Activated CD8-positive, alpha-beta T cell treated with anti-CD3 and anti-CD28 coated beads for 36 hours (primary cell): ENCODE measurements at regions not wholly inside any gene's neighbourhood (a gene's known extent, or its start where the extent isn't known, plus 50 kb on each side); places are given as distances from the start of the nearest gene placed in this dataset.

Source experiments
- ATAC-seq: fragments of 200-7000 bp; cut with Tn5 transposase; one replicate; pipeline ENCODE4 v1.10.0; 2021; ENCODE audit warnings: mild to moderate bottlenecking, moderate library complexity
- CTCF ChIA-PET: fragments of 350-600 bp; sonication (Branson Sonifier 250); formaldehyde crosslinking; loops from one replicate; lab custom pipeline; 2021; ENCODE audit warnings: antibody characterized with exemption; lab: Charles Lee
- POLR2A ChIA-PET: fragments of 350-600 bp; sonication (Branson Sonifier 250); formaldehyde crosslinking; loops from one replicate; lab custom pipeline; 2021; ENCODE audit warnings: antibody characterized with exemption; lab: Charles Lee
- DNase-seq: peaks from one replicate; pipeline ENCODE4 v3.0.0-alpha.2; 2020
- H3K27ac Mint-ChIP-seq: one replicate; pipeline ENCODE4 v1.8.0; 2021; ENCODE audit warnings: mild to moderate bottlenecking, mixed read lengths
- H3K27me3 Mint-ChIP-seq: one replicate; pipeline ENCODE4 v1.8.0; 2021; ENCODE audit warnings: mixed read lengths
- H3K36me3 Mint-ChIP-seq: one replicate; pipeline ENCODE4 v1.8.0; 2021; ENCODE audit warnings: low read depth, mixed read lengths
- H3K4me1 Mint-ChIP-seq: one replicate; pipeline ENCODE4 v1.8.0; 2021; ENCODE audit warnings: low read depth, mixed read lengths
- H3K4me3 Mint-ChIP-seq: one replicate; pipeline ENCODE4 v1.8.0; 2021; ENCODE audit warnings: mild to moderate bottlenecking, moderate library complexity, mixed read lengths
- H3K9me3 Mint-ChIP-seq: one replicate; pipeline ENCODE4 v1.8.0; 2021; ENCODE audit warnings: mixed read lengths
- CTCF ChIP-seq: fragments of 200-600 bp; IDR thresholded peaks from one replicate; pipeline ENCODE4 v1.8.0; 2022; ENCODE audit warnings: antibody characterized with exemption, mild to moderate bottlenecking
- intact Hi-C: fragments of 100-400 bp; cut with micrococcal nuclease; formaldehyde crosslinking; loops from one replicate; pipeline ENCODE4 v1.10.0; 2022

GRCh38 chr4:160235771-160236170 is 1132.9 kb downstream of the RAPGEF2 start:
- Mint-ChIP-seq H3K4me3 (no peak overlapping the region), H3K27me3 (no peaks in the 10 kb centered on the region), H3K4me1 (no peaks in the 10 kb centered on the region), H3K27ac (no peak overlapping the region), H3K9me3 (peaks cover 3% of the 10 kb centered on the region), H3K36me3 (no peaks in the 10 kb centered on the region)
- DNase-seq, result no peak
- TF ChIP-seq CTCF, result no peak
- CTCF ChIA-PET, result no interaction called here
- no peak for ATAC-seq
- intact Hi-C loops, result no loop called here
- POLR2A ChIA-PET, result no interaction called here

- H3K36me3 Mint-ChIP-seq, result no peaks in the 10 kb centered on the region
- intact Hi-C loops, result no loop called here
- no peak for TF ChIP-seq CTCF
- H3K27me3 Mint-ChIP-seq, result no peaks in the 10 kb centered on the region
- no peak overlapping the region for H3K27ac Mint-ChIP-seq
- ChIA-PET POLR2A (no interaction called here), CTCF (no interaction called here)
- H3K9me3 Mint-ChIP-seq, result no peaks in the 10 kb centered on the region
- no peak overlapping the region for H3K4me3 Mint-ChIP-seq
- DNase-seq (no peak), ATAC-seq (no peak)
- H3K4me1 Mint-ChIP-seq, result no peaks in the 10 kb centered on the region
Measured at GRCh38 chr4:160238790-160239189, 1135.9 kb downstream of the RAPGEF2 start.

GRCh38 chr4:160247091-160247656 is 1144.3 kb downstream of the RAPGEF2 start:
- no peak for TF ChIP-seq CTCF
- peaks cover 1% of the 10 kb centered on the region for H3K9me3 Mint-ChIP-seq
- no peak overlapping the region for H3K27ac Mint-ChIP-seq
- no peaks in the 10 kb centered on the region for H3K4me1 Mint-ChIP-seq
- H3K4me3 Mint-ChIP-seq, result no peak overlapping the region
- no peaks in the 10 kb centered on the region for H3K36me3 Mint-ChIP-seq
- no peak for DNase-seq
- intact Hi-C loops, result no loop called here
- no peak for ATAC-seq
- ChIA-PET CTCF (no interaction called here), POLR2A (no interaction called here)
- H3K27me3 Mint-ChIP-seq, result no peaks in the 10 kb centered on the region

GRCh38 chr4:160251522-160252170 is 1148.8 kb downstream of the RAPGEF2 start:
- intact Hi-C loops, result no loop called here
- no peak for TF ChIP-seq CTCF
- H3K27ac Mint-ChIP-seq, result no peak overlapping the region
- POLR2A ChIA-PET, result no interaction called here
- CTCF ChIA-PET, result no interaction called here
- no peak for DNase-seq
- no peak for ATAC-seq
- no peaks in the 10 kb centered on the region for H3K4me1 Mint-ChIP-seq
- peaks cover 2% of the 10 kb centered on the region for H3K9me3 Mint-ChIP-seq
- H3K4me3 Mint-ChIP-seq, result no peak overlapping the region
- no peaks in the 10 kb centered on the region for H3K27me3 Mint-ChIP-seq
- H3K36me3 Mint-ChIP-seq, result no peaks in the 10 kb centered on the region

- H3K4me3 Mint-ChIP-seq, result no peak overlapping the region
- CTCF ChIA-PET, result no interaction called here
- no peak for ATAC-seq
- TF ChIP-seq CTCF, result no peak
- peaks cover 2% of the 10 kb centered on the region for H3K9me3 Mint-ChIP-seq
- intact Hi-C loops, result no loop called here
- no peaks in the 10 kb centered on the region for H3K4me1 Mint-ChIP-seq
- POLR2A ChIA-PET, result no interaction called here
- no peaks in the 10 kb centered on the region for H3K36me3 Mint-ChIP-seq
- H3K27ac Mint-ChIP-seq, result no peak overlapping the region
- DNase-seq, result no peak
- no peaks in the 10 kb centered on the region for H3K27me3 Mint-ChIP-seq
Measured at GRCh38 chr4:160257318-160257717, 1154.4 kb downstream of the RAPGEF2 start.
